ENCODE measurements at regions not wholly inside any gene's neighbourhood (a gene's known extent, or its start where the extent isn't known, plus 50 kb on each side); places are given as distances from the start of the nearest gene placed in this dataset.

DNA sequence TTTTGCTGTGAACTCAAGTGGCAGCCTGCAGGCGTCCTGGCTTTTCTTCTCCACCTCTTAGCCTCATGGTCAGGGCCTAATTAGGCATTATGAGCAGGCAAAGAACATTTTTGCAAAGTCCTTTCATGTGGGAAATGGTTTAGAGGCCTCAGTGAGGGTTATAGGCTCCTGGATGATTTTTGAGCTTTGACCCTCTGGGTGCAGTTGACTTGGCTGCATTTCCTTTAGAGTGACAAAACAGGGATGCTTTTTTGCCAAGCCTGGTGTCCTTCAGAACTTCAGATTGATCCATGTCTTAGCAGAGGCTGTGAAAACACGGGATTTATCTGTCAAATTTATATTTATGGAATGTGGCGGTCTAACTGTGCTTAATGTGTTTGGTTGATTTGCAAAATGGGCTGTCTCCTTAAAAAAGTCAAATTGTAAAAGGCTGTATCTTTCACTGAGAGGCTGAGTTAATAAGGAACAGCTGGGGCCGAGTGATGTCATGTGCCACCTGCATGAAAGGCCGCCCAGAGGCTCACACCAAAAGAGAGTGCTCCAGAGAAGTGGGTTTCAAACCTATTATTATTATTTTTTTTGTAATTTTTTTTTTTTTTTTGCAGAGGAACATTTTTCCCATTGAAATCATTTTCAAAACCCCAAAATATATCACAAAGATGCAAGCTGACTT, 192.2 kb upstream of the ARX start:
- TF ChIP-seq BHLHE40 (IDR thresholded peaks at IDR 0.05; ENCODE audit: borderline replicate concordance) (no peak), FOXA1 (IDR thresholded peaks at IDR 0.05) (no peak), FOXM1 (IDR thresholded peaks at IDR 0.05; ENCODE audit: borderline replicate concordance) (no peak), CTBP1 (IDR thresholded peaks at IDR 0.05; ENCODE audit: borderline replicate concordance) (no peak), HDGF (IDR thresholded peaks at IDR 0.05; ENCODE audit: borderline replicate concordance) (no peak), ELF4 (IDR thresholded peaks at IDR 0.05) (no peak), NFRKB (IDR thresholded peaks at IDR 0.05) (no peak), SP1 (IDR thresholded peaks at IDR 0.05) (no peak), ARNT (IDR thresholded peaks at IDR 0.05) (no peak), LEF1 (IDR thresholded peaks at IDR 0.05; ENCODE audit: borderline replicate concordance) (no peak), TARDBP (IDR thresholded peaks at IDR 0.05) (no peak), SUZ12 (IDR thresholded peaks at IDR 0.05) (no peak), ZNF384 (IDR thresholded peaks at IDR 0.05) (no peak)

Data from HEK293T (cell line).